T-helper 17 cell (primary cell): ENCODE measurements at regions not wholly inside any gene's neighbourhood (a gene's known extent, or its start where the extent isn't known, plus 50 kb on each side); places are given as distances from the start of the nearest gene placed in this dataset.
"Not testable (repeated sequence)": the region's sequence is repeated elsewhere in the genome, so short reads cannot be mapped to it uniquely, and the experiment has no call there.

ENCODE experiments used
- ATAC-seq: fragments of 150-1000 bp; cut with Tn5 transposase; 2 replicates; pipeline ENCODE4 v1.10.0; 2021; ENCODE audit warnings: mild to moderate bottlenecking, moderate library complexity
- DNase-seq, 3 donors: peaks; one replicate each; pipeline versions ENCODE4 v3.0.0 to v3.0.0-alpha.2; 2020 to 2021
- H3K9me3 ChIP-seq: one replicate; pipeline ENCODE4 v1.7.0; 2013; ENCODE audit warnings: low read length, mild to moderate bottlenecking; ENCODE audit not compliant: control insufficient read depth, poor library complexity, severe bottlenecking
- H3K27ac Mint-ChIP-seq: one replicate; pipeline ENCODE4 v1.8.0; 2022; ENCODE audit warnings: mild to moderate bottlenecking, moderate library complexity, mixed read lengths
- H3K27me3 Mint-ChIP-seq: one replicate; pipeline ENCODE4 v1.8.0; 2022; ENCODE audit warnings: mixed read lengths
- H3K36me3 Mint-ChIP-seq: one replicate; pipeline ENCODE4 v1.8.0; 2022; ENCODE audit warnings: low read depth, mixed read lengths
- H3K4me1 Mint-ChIP-seq: one replicate; pipeline ENCODE4 v1.8.0; 2022; ENCODE audit warnings: mild to moderate bottlenecking, mixed read lengths
- H3K4me3 Mint-ChIP-seq: one replicate; pipeline ENCODE4 v1.8.0; 2022; ENCODE audit warnings: mild to moderate bottlenecking, moderate library complexity, mixed read lengths

DNA sequence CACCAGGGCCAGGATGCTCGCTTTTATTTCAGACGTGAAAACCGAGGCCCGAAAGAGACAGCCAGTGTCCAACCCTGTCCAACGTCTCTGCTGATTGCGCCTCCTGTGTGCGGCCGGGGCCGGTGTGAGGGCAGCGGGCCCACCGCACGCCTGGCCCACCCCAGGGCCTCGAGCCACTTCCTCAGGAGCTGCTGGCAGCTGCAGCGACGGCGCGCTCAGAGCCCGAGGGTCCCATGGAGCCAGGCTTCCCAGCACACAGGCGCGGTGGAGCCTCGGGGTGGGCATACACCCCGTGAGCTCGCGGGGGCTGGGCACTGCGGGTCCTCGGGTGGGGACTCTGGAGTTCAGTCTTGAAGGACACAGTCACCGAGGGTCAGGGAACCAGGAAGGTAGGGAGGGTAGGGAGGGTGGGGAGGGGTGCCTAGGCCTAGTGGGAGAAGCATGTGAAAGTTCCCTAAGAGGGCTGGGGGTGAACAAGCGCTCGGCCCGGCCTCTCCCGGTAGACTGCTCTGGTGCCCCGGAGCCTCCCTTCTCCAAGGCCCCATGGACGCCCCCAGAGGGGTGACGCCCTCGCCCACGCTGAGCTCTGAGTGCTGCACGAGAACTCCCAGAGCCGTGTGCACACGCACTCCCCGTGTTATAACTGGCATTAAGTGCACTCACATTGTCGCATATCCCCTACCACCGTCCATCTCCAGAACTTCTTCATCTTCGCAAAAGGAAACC is 1547.2 kb downstream of the RPIA start:
- ATAC-seq, H3K36me3 Mint-ChIP-seq, DNase-seq, H3K9me3 ChIP-seq, H3K27me3 Mint-ChIP-seq, H3K4me1 Mint-ChIP-seq, H3K27ac Mint-ChIP-seq, H3K4me3 Mint-ChIP-seq: not testable (repeated sequence)

DNA sequence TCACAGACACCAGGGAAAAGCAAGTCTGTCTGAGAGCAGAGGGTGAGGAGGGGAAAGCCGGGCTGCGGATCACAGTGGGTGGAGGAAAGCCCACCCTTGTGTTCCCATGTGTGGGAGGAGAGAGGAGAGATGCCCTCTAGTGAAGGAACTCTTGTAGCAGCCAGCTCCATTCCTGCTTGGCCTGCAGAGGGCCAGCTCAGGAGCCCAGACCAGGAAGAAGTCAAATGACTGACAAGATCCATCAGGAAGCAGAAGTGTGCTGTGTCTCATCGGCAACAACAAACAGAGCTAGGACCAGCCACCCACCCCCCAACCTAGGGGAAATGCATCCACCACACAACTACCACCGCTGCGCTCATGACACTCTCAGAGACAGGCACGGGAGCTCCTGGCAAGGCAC is 1548.3 kb downstream of the RPIA start:
- not testable (repeated sequence) for H3K4me3 Mint-ChIP-seq, H3K36me3 Mint-ChIP-seq, H3K27ac Mint-ChIP-seq, DNase-seq, ATAC-seq, H3K27me3 Mint-ChIP-seq, H3K9me3 ChIP-seq, H3K4me1 Mint-ChIP-seq

DNA sequence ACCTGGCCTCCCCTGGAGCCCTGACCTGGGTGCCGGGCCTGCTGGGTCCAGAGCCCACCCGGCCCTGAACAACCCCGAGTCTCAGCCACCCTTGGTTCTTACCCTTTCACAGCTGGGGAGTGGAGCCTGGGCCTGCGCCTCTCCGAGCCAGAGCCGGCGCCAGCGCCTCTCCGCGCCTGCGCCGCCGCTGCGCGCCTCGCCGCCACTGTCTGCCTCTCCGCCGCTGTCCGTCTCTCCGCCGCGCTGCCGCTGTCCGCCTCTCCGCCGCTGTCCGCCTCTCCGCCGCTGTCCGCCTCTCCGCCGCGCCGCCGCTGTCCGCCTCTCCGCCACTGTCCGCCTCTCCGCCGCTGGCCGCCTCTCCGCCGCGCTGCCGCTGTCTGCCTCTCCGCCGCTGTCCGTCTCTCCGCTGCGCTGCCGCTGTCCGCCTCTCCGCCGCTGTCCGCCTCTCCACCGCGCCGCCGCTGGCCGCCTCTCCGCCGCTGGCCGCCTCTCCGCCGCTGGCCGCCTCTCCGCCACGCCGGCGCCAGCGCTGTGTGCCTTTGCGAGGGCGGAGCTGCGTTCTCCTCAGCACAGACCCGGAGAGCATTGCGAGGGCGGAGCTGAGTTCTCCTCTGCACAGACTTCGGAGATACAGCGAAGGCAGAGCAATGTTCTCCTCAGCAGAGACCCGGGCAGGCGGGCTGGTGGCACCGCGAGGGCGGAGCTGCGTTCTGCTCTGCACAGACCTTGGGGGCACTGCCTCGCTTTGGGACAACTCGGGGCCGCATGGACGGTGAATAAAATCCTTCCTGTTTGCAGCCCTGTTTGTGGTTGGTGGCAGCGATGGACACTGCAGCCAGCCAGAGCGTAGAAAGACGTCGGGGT is 1553.7 kb downstream of the RPIA start:
- not testable (repeated sequence) for ATAC-seq, DNase-seq, H3K9me3 ChIP-seq, H3K36me3 Mint-ChIP-seq, H3K4me1 Mint-ChIP-seq, H3K4me3 Mint-ChIP-seq, H3K27me3 Mint-ChIP-seq, H3K27ac Mint-ChIP-seq

DNA sequence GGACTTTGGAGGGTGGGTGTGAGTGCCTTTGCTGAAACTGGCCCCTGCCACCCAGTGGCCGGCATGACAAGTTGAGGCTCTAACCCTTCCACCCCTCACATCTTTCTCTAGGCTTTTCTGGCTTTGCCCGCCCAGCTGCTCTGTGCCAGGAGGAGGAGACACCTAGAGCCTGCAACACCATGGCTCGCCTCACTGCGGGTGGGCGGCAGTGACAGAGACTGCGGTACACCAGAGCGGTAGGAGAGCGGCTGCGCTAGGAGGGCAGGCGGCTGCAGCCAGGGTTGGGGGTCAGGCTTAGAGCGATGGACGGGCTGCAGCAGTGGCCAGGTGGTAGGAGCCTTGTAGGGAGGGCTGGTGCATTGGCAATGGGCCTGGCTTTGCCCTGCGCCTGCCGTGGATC is 1556.9 kb downstream of the RPIA start:
- not testable (repeated sequence) for H3K27ac Mint-ChIP-seq, DNase-seq, H3K4me1 Mint-ChIP-seq, H3K9me3 ChIP-seq, H3K4me3 Mint-ChIP-seq, H3K27me3 Mint-ChIP-seq, ATAC-seq, H3K36me3 Mint-ChIP-seq

DNA sequence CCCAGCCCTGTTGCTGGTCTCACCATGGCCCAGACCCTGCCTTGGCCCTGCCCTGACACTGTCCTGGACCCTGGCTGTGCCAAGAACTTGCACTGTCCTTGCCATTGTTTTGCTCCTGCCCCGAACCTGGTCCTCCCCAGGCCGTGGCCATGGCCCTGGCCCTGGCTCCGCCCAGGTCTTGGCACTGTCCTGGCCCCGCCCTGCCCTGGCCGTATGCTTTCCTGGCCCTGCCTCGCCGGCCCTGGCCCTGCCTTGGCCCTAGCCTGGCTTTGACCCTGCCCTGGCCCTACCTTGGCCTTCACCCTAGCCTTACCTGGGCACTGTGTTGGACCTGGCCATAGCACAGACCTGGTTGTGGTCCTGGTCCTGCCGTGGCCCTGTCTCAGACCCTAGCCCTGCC is 1558.9 kb downstream of the RPIA start:
- not testable (repeated sequence) for ATAC-seq, H3K27ac Mint-ChIP-seq, DNase-seq, H3K4me3 Mint-ChIP-seq, H3K4me1 Mint-ChIP-seq, H3K9me3 ChIP-seq, H3K27me3 Mint-ChIP-seq, H3K36me3 Mint-ChIP-seq

DNA sequence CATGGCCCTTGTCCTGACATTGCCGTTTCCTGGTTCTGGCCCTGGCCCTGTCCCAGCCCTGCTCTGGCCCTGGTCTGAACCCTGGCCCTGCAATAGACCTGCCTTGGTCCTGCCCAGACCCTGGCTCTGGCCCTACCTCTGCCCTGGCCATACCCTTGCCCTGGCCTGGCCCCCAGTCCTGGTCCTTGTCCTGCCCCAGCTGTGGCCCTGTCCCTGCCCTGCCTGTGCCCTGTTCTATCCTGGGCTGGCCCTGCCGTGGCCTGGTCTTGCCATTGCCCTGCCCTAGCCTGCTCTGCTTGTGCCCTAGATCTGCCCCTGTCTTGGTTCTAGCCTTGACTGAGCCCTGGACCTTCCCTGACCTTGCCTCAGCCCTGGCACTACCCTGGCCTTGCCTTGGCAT is 1560.1 kb downstream of the RPIA start:
- not testable (repeated sequence) for ATAC-seq, H3K4me3 Mint-ChIP-seq, H3K4me1 Mint-ChIP-seq, H3K27ac Mint-ChIP-seq, H3K36me3 Mint-ChIP-seq, DNase-seq, H3K9me3 ChIP-seq, H3K27me3 Mint-ChIP-seq

DNA sequence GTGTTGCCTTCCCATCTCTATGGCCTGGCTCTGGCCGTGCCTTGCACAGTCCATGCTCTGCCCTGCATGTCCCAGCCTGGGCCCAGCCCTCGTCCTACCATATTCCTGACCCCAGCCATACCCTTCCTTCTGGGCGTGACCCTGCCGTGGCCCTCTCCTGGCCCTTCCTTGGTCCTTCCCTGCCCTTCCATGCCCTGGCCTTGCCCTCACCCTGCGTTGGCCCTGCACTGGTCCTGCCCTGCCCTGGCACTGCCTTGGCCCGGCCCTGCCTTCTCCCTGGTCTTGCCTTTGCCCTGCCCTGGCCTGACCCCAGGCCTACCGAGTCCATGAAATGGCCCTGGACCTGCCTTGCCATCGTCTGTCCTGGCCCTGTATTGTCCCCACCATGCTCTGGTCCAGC is 1561.8 kb downstream of the RPIA start:
- DNase-seq, H3K9me3 ChIP-seq, H3K27me3 Mint-ChIP-seq, H3K27ac Mint-ChIP-seq, ATAC-seq, H3K36me3 Mint-ChIP-seq, H3K4me3 Mint-ChIP-seq, H3K4me1 Mint-ChIP-seq: not testable (repeated sequence)

DNA sequence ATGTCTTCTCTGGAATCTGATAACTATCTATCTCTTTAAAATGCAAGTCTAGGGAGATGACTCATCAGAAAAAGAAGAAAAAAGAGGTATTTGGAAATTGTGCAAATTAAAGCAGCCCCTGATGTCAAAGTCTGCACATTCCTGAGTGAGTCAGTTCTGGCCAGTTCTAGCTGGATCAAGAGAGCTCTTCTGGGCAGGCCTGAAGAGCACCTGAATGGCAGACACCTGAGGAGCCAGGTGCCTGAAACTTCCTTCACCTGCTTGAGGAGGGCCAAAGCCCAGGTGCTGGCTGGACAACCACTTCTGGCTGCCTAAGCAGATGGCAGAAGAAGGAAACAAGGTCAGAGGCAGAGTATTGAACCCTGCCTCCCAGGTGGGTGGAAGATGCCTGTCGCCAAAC is 1575.4 kb downstream of the RPIA start:
- H3K4me1 Mint-ChIP-seq, H3K4me3 Mint-ChIP-seq, DNase-seq, H3K27me3 Mint-ChIP-seq, H3K9me3 ChIP-seq, ATAC-seq, H3K27ac Mint-ChIP-seq, H3K36me3 Mint-ChIP-seq: not testable (repeated sequence)

DNA sequence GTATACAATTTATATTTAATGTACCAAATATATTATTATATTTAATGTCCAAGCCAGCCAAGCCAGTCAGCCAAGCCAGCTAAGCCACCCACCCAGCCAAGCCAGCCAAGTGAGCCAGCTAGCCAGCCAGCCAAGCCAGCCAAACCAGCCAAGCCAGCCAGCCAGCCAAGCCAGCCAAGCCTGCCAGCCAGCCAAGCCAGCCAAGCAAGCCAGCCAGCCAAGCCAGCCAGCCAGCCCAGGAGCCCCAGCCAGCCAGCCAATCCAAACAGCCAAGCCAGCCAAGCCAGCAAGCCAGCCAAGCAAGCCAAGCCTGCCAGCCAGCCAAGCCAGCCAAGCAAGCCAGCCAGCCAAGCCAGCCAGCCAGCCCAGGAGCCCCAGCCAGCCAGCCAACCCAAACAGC is 1596.3 kb downstream of the RPIA start:
- H3K9me3 ChIP-seq, H3K27ac Mint-ChIP-seq, H3K4me1 Mint-ChIP-seq, DNase-seq, H3K4me3 Mint-ChIP-seq, H3K27me3 Mint-ChIP-seq, ATAC-seq, H3K36me3 Mint-ChIP-seq: not testable (repeated sequence)

DNA sequence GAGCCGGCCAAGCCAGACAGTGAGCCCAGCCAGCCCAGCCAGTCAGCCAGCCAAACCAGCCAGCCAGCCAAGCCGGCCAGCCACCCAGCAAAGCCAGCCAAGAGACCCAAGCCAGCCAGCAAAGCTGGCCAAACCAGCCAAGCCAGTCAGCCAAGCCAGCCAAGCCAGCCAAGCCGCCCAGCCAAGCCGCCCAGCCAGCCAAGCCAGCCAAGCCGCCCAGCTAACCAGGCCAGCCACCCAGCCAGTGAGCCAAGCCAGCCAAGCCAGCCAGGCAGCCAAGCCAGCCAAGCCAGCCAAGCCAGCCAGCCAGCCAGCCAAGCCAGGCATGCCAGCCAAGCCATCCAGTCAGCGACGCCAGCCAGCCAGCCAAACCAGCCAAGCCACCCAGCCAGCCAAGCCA is 1596.9 kb downstream of the RPIA start:
- not testable (repeated sequence) for H3K27me3 Mint-ChIP-seq, DNase-seq, H3K4me1 Mint-ChIP-seq, H3K9me3 ChIP-seq, H3K36me3 Mint-ChIP-seq, ATAC-seq, H3K27ac Mint-ChIP-seq, H3K4me3 Mint-ChIP-seq

DNA sequence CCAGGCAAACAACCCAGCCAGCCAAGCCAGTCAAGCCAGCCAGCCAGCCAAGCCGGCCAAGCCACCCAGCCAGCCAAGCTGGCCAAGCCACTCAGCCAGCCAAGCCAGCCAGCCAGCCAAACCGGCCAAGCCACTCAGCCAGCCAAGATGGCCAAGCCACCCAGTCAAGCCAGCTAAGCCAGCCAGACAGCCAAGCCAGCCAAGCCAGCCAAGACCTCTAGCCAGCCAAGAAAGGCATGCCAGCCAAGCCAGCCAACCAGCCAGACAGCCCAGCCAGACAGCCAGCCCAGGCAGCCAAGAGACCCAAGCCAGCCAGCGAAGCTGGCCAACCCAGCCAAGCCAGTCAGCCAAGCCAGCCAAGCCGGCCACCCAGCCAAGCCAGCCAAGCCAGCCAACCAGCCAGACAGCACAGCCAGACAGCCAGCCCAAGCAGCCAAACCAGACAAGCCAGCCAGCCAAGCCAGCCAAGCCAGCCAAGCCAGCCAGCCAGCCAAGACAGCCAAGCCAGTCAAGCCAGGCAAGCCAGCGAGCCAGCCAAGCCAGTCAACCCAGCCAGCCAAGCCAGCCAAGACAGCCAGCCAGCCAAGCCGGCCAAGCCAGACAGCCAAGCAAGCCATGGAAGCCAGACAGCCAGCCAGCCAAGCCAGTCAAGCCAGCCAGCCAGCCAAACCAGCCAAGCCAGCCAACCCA is 1598.0 kb downstream of the RPIA start:
- H3K27ac Mint-ChIP-seq, H3K4me1 Mint-ChIP-seq, DNase-seq, H3K4me3 Mint-ChIP-seq, H3K27me3 Mint-ChIP-seq, H3K36me3 Mint-ChIP-seq, ATAC-seq, H3K9me3 ChIP-seq: not testable (repeated sequence)

DNA sequence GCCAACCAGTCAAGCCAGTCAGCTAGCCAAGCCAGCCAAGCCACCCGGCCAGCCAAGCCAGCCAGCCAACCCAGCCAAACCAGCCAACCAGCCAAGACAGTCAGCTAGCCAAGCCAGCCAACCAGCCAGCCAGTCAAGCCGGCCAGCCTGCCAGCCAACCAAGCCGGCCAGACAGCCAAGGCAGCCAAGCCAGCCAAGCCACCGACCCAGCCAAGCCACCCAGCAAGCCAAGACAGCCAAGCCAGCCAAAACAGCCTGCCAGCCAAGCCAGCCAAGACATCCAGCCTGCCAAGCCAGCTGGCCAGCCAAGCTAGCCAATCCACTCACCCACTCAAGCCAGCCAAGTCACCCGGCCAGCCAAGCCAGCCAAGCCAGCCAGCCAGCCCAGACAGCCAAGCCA is 1599.2 kb downstream of the RPIA start:
- H3K4me1 Mint-ChIP-seq, H3K36me3 Mint-ChIP-seq, H3K4me3 Mint-ChIP-seq, H3K9me3 ChIP-seq, ATAC-seq, H3K27ac Mint-ChIP-seq, DNase-seq, H3K27me3 Mint-ChIP-seq: not testable (repeated sequence)

DNA sequence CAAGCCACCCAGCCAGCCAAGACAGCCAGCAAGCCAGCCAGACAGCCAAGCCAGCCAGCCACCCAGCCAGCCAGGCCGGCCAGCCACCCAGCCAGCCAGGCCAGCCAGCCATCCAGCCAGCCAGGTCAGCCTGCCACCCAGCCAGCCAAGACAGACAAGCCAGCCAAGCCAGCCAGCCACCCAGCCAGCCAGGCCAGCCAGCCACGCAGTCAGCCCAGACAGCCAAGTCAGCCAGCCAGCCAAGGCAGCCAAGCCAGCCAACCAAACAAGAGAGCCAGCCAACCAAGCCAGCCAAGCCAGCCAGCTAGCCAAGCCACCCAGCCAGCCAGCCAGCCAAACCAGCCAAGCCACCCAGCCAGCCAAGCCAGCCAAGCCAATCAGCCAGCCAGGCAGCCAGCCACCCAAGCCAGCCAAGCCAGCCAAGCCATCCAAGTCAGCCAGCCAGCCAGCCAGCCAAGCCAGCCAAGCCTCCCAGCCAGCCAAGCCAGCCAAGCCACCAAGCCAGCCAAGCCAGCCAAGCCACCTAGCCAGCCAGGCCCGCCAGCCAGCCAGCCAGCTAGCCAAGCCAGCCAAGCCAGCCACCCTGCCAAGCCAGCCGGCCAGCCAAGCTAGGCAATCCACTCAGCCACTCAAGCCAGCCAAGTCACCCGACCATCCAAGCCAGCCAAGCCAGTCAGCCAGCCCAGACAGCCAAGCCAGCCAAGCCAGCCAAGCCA is 1599.9 kb downstream of the RPIA start:
- ATAC-seq, H3K4me1 Mint-ChIP-seq, H3K27me3 Mint-ChIP-seq, H3K27ac Mint-ChIP-seq, H3K9me3 ChIP-seq, H3K4me3 Mint-ChIP-seq, H3K36me3 Mint-ChIP-seq: not testable (repeated sequence)
- peak in 2 of 3 donors; percentile 18 to 19 for DNase-seq
